Nephron (organoid): ENCODE measurements at regions not wholly inside any gene's neighbourhood (a gene's known extent, or its start where the extent isn't known, plus 50 kb on each side); places are given as distances from the start of the nearest gene placed in this dataset.

Experiments used
- H3K27ac Mint-ChIP-seq, 3 experiments: 2 replicates each; pipeline ENCODE4 v1.8.0; 2020; ENCODE audit warnings: mixed read lengths in 3 of 3, mild to moderate bottlenecking in 2 of 3, moderate library complexity in 1 of 3
- H3K27me3 Mint-ChIP-seq: 2 replicates; pipeline ENCODE4 v1.8.0; 2021; ENCODE audit warnings: low read depth, mild to moderate bottlenecking, moderate library complexity, mixed read lengths
- H3K36me3 Mint-ChIP-seq: 2 replicates; pipeline ENCODE4 v1.8.0; 2020; ENCODE audit warnings: low read depth, mixed read lengths
- H3K4me1 Mint-ChIP-seq: 2 replicates; pipeline ENCODE4 v1.8.0; 2020; ENCODE audit warnings: mixed read lengths
- H3K4me3 Mint-ChIP-seq, 3 experiments: 2 replicates each; pipeline ENCODE4 v1.8.0; 2020; ENCODE audit warnings: mild to moderate bottlenecking in 3 of 3, mixed read lengths in 3 of 3, moderate library complexity in 2 of 3
- H3K9me3 Mint-ChIP-seq: 2 replicates; pipeline ENCODE4 v1.8.0; 2020; ENCODE audit warnings: mixed read lengths
- TF ChIP-seq, protein P1 (sequence below), 3 experiments: fragments of 200-600 bp; sonication (generic); IDR thresholded peaks; one replicate each; pipeline ENCODE4 v1.5.0; 2021; ENCODE audit warnings: antibody characterized with exemption in 3 of 3; ENCODE audit not compliant: unreplicated experiment in 3 of 3

- peaks cover 99% of the 10 kb centered on the region for H3K27me3 Mint-ChIP-seq
- TF ChIP-seq, protein P1, sequence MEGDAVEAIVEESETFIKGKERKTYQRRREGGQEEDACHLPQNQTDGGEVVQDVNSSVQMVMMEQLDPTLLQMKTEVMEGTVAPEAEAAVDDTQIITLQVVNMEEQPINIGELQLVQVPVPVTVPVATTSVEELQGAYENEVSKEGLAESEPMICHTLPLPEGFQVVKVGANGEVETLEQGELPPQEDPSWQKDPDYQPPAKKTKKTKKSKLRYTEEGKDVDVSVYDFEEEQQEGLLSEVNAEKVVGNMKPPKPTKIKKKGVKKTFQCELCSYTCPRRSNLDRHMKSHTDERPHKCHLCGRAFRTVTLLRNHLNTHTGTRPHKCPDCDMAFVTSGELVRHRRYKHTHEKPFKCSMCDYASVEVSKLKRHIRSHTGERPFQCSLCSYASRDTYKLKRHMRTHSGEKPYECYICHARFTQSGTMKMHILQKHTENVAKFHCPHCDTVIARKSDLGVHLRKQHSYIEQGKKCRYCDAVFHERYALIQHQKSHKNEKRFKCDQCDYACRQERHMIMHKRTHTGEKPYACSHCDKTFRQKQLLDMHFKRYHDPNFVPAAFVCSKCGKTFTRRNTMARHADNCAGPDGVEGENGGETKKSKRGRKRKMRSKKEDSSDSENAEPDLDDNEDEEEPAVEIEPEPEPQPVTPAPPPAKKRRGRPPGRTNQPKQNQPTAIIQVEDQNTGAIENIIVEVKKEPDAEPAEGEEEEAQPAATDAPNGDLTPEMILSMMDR (IDR thresholded peaks at IDR 0.05; ENCODE audit: unreplicated experiment in 3 of 3), result no peak
- H3K4me1 Mint-ChIP-seq, result peaks cover 12% of the 10 kb centered on the region
- peak overlapping the region in 1 of 3 experiments; percentile 26 for H3K27ac Mint-ChIP-seq
- H3K36me3 Mint-ChIP-seq, result no peaks in the 10 kb centered on the region
- peaks cover 3% of the 10 kb centered on the region for H3K9me3 Mint-ChIP-seq
- H3K4me3 Mint-ChIP-seq, result no peak overlapping the region
These were observed 166.3 kb upstream of the FOXF1 start for GRCh38 chr16:86343796-86344585.

GRCh38 chr16:86344586-86344871 is 165.8 kb upstream of the FOXF1 start:
- Mint-ChIP-seq H3K4me1 (peaks cover 12% of the 10 kb centered on the region), H3K9me3 (peaks cover 3% of the 10 kb centered on the region), H3K4me3 (no peak overlapping the region), H3K36me3 (no peaks in the 10 kb centered on the region), H3K27ac (no peak overlapping the region), H3K27me3 (peaks cover 99% of the 10 kb centered on the region)
- TF ChIP-seq, protein P1 (IDR thresholded peaks at IDR 0.05; ENCODE audit: unreplicated experiment in 3 of 3), result no peak

- TF ChIP-seq, protein P1 (IDR thresholded peaks at IDR 0.05; ENCODE audit: unreplicated experiment in 3 of 3), result no peak
- Mint-ChIP-seq H3K4me3 (no peak overlapping the region), H3K4me1 (peaks cover 12% of the 10 kb centered on the region), H3K27me3 (peaks cover 99% of the 10 kb centered on the region), H3K27ac (no peak overlapping the region), H3K36me3 (no peaks in the 10 kb centered on the region), H3K9me3 (peaks cover 5% of the 10 kb centered on the region)
These were observed 165.4 kb upstream of the FOXF1 start for GRCh38 chr16:86344881-86345280.

- Mint-ChIP-seq H3K9me3 (peaks cover 5% of the 10 kb centered on the region), H3K36me3 (no peaks in the 10 kb centered on the region), H3K4me1 (peaks cover 12% of the 10 kb centered on the region), H3K27me3 (peaks cover 99% of the 10 kb centered on the region), H3K4me3 (no peak overlapping the region), H3K27ac (no peak overlapping the region)
- TF ChIP-seq, protein P1 (IDR thresholded peaks at IDR 0.05; ENCODE audit: unreplicated experiment in 3 of 3), result no peak
These were observed 164.8 kb upstream of the FOXF1 start for GRCh38 chr16:86345516-86345915.

DNA sequence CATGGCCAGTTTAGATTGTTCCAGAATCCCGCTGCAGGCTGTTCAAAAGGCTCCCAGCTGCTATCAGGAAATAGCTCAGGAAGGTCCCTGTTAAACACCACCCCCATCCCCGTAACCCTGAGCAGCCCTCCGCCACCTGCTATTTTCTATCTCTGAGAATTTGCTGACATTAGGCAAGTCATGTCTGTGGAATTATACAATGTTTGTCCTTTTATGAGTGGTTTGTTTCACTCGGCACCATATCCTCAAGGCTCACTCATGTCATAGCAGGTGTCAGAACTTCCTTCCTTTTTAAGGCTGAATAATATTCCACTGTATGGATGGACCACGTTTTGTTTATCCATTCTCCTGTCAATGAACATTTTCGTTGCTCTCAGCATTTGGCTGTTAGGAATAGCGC is 164.3 kb upstream of the FOXF1 start:
- H3K36me3 Mint-ChIP-seq, result no peaks in the 10 kb centered on the region

More for the DNA sequence above, 164.3 kb upstream of the FOXF1 start:
- no peak overlapping the region for H3K27ac Mint-ChIP-seq
- peaks cover 8% of the 10 kb centered on the region for H3K9me3 Mint-ChIP-seq
- TF ChIP-seq, protein P1 (IDR thresholded peaks at IDR 0.05; ENCODE audit: unreplicated experiment in 3 of 3), result no peak
- H3K27me3 Mint-ChIP-seq, result peaks cover 99% of the 10 kb centered on the region
- H3K4me1 Mint-ChIP-seq, result peaks cover 12% of the 10 kb centered on the region
- H3K4me3 Mint-ChIP-seq, result no peak overlapping the region
